Breast epithelium (tissue), 3 donors: ENCODE measurements at regions not wholly inside any gene's neighbourhood (a gene's known extent, or its start where the extent isn't known, plus 50 kb on each side); places are given as distances from the start of the nearest gene placed in this dataset.

Source experiments
- POLR2A ChIP-seq: fragments of 450-650 bp; IDR thresholded peaks from one replicate; pipeline ENCODE4 v1.6.1; 2016; ENCODE audit warnings: antibody characterized with exemption, mild to moderate bottlenecking, moderate library complexity
- TF ChIP-seq, protein P1 (sequence below), 3 donors: fragments of 450-650 bp; IDR thresholded peaks; one replicate each; pipeline ENCODE4 v1.5.1; 2016 to 2017; ENCODE audit warnings: antibody characterized with exemption in 3 of 3, mild to moderate bottlenecking in 3 of 3, moderate library complexity in 3 of 3

DNA sequence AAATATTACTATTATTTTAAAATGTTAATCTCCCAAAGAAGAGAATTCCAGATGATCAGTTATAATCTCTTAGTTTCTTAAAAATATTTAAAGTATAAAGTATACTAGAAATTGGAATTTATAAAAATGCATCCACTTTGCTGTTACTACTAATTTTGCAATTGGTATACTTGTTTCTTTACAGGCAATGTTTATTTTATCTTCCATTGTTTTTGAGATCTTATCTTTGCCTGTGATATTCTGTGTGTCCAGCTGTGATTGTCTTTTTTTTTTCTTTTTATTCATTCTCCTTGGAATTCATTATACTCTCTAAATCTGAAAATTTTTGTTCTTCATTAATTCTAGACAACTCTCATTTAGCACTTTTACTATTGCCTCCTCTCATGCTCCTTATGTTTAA lies 652.6 kb downstream of the TNS3 start:
- TF ChIP-seq, protein P1, sequence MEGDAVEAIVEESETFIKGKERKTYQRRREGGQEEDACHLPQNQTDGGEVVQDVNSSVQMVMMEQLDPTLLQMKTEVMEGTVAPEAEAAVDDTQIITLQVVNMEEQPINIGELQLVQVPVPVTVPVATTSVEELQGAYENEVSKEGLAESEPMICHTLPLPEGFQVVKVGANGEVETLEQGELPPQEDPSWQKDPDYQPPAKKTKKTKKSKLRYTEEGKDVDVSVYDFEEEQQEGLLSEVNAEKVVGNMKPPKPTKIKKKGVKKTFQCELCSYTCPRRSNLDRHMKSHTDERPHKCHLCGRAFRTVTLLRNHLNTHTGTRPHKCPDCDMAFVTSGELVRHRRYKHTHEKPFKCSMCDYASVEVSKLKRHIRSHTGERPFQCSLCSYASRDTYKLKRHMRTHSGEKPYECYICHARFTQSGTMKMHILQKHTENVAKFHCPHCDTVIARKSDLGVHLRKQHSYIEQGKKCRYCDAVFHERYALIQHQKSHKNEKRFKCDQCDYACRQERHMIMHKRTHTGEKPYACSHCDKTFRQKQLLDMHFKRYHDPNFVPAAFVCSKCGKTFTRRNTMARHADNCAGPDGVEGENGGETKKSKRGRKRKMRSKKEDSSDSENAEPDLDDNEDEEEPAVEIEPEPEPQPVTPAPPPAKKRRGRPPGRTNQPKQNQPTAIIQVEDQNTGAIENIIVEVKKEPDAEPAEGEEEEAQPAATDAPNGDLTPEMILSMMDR (IDR thresholded peaks at IDR 0.05): no peak
- TF ChIP-seq POLR2A: no peak
